H1 (cell line): ENCODE measurements at regions not wholly inside any gene's neighbourhood (a gene's known extent, or its start where the extent isn't known, plus 50 kb on each side); places are given as distances from the start of the nearest gene placed in this dataset.

Experiments
- CTCF ChIA-PET: fragments of 300-600 bp; sonication (Branson Sonifier 250); formaldehyde crosslinking; loops from one replicate; lab custom pipeline; 2021; ENCODE audit not compliant: partially characterized antibody; lab: Charles Lee
- POLR2A ChIA-PET: fragments of 300-600 bp; sonication (Branson Sonifier 250); formaldehyde crosslinking; loops from one replicate; lab custom pipeline; 2021; ENCODE audit warnings: inconsistent platforms; ENCODE audit not compliant: partially characterized antibody; lab: Charles Lee
- DNase-seq, 2 experiments: peaks; one replicate each; pipeline versions ENCODE4 v3.0.0 to v3.0.0-alpha.2; 2010 to 2022; ENCODE audit warnings: low spot score in 2 of 2, low read depth in 1 of 2, mixed read lengths in 1 of 2
- FAIRE-seq: peaks from 2 replicates; lab custom pipeline; 2011; peaks lifted over from hg19 to GRCh38; lab: Jason Lieb, UNC
- H2AFZ ChIP-seq: 2 replicates; pipeline ENCODE4 v1.8.1; 2012; ENCODE audit warnings: low read length, inconsistent platforms
- H2AK5ac ChIP-seq: 2 replicates; pipeline ENCODE4 v1.6.1; 2013; ENCODE audit warnings: low read depth, low read length
- H2BK120ac ChIP-seq: replicated peaks from 2 replicates; pipeline ENCODE3; 2013; ENCODE audit warnings: low read depth, low read length, inconsistent platforms
- H2BK12ac ChIP-seq: 2 replicates; pipeline ENCODE4 v1.6.1; 2013; ENCODE audit warnings: low read depth, low read length
- H2BK15ac ChIP-seq: 2 replicates; pipeline ENCODE4 v1.6.1; 2013; ENCODE audit warnings: low read length
- H2BK20ac ChIP-seq: 2 replicates; pipeline ENCODE4 v1.6.1; 2013; ENCODE audit warnings: low read length
- H2BK5ac ChIP-seq: 2 replicates; pipeline ENCODE4 v1.6.1; 2013; ENCODE audit warnings: low read depth, low read length
- H3K14ac ChIP-seq: 2 replicates; pipeline ENCODE4 v1.6.1; 2013; ENCODE audit warnings: inconsistent platforms; ENCODE audit not compliant: insufficient read length
- H3K18ac ChIP-seq: 2 replicates; pipeline ENCODE4 v1.6.1; 2013; ENCODE audit warnings: low read length; ENCODE audit errors: extremely low read depth
- H3K23ac ChIP-seq: 2 replicates; pipeline ENCODE4 v1.6.1; 2013; ENCODE audit warnings: inconsistent platforms; ENCODE audit not compliant: insufficient read length
- H3K23me2 ChIP-seq: 2 replicates; pipeline ENCODE4 v1.6.1; 2013; ENCODE audit warnings: low read depth, low read length
- H3K27ac ChIP-seq: 2 replicates; pipeline ENCODE4 v1.6.1; 2011; ENCODE audit warnings: low read depth, low read length, inconsistent platforms
- H3K27me3 ChIP-seq, 4 experiments: replicated peaks in 1 of 4; 1 replicate in 1 of 4; 2 replicates in 3 of 4; pipeline versions ENCODE4 v1.6.1 to v1.8.1; 2011 to 2013; ENCODE audit warnings: low read length in 3 of 4, mild to moderate bottlenecking in 3 of 4, inconsistent platforms in 2 of 4, mixed read lengths in 2 of 4, moderate library complexity in 1 of 4; ENCODE audit not compliant: control insufficient read depth in 3 of 4, insufficient read depth in 3 of 4; ENCODE audit errors: extremely low read depth in 1 of 4
- H3K36me3 ChIP-seq, 4 experiments: 2 replicates each; pipeline versions ENCODE4 v1.6.1 to v1.8.1; 2011 to 2013; ENCODE audit warnings: mild to moderate bottlenecking in 4 of 4, low read length in 3 of 4, moderate library complexity in 2 of 4, control low read depth in 1 of 4, inconsistent platforms in 1 of 4; ENCODE audit not compliant: insufficient read depth in 4 of 4, control insufficient read depth in 2 of 4
- H3K4ac ChIP-seq: replicated peaks from 2 replicates; pipeline ENCODE3; 2013; ENCODE audit warnings: low read length, low read depth, mixed read lengths, inconsistent platforms; ENCODE audit not compliant: insufficient read length
- H3K4me1 ChIP-seq, 4 experiments: replicated peaks in 1 of 4; 1 replicate in 1 of 4; 2 replicates in 3 of 4; pipeline versions ENCODE4 v1.6.1 to v1.8.1; 2011 to 2013; ENCODE audit warnings: low read length in 3 of 4, inconsistent platforms in 2 of 4, mixed read lengths in 1 of 4; ENCODE audit not compliant: insufficient read depth in 4 of 4, control insufficient read depth in 3 of 4
- H3K4me2 ChIP-seq, 2 experiments: 2 replicates each; pipeline versions ENCODE4 v1.6.1 to v1.8.1; 2011 to 2013; ENCODE audit warnings: low read depth in 2 of 2, low read length in 2 of 2, control low read depth in 1 of 2, inconsistent platforms in 1 of 2, mild to moderate bottlenecking in 1 of 2; ENCODE audit not compliant: insufficient read depth in 1 of 2
- H3K4me3 ChIP-seq, 4 experiments: fragments of 200-600, 300-600 bp in 1 of 4; sonication (generic), shearing (Covaris generic), sonication (Bioruptor Twin) in 1 of 4; 2 replicates each; pipeline versions ENCODE4 v1.5.1 to v1.8.1; 2011 to 2016; ENCODE audit warnings: low read length in 4 of 4, low read depth in 3 of 4, control low read depth in 2 of 4, inconsistent platforms in 2 of 4, mild to moderate bottlenecking in 2 of 4, mixed read lengths in 1 of 4, moderate library complexity in 1 of 4; ENCODE audit not compliant: insufficient read depth in 2 of 4; ENCODE audit errors: extremely low read depth in 1 of 4
- H3K56ac ChIP-seq: replicated peaks from 2 replicates; pipeline ENCODE3; 2013; ENCODE audit warnings: low read depth, mild to moderate bottlenecking, mixed read lengths, low read length, inconsistent platforms; ENCODE audit not compliant: insufficient read length
- H3K79me1 ChIP-seq: 2 replicates; pipeline ENCODE4 v1.6.1; 2013; ENCODE audit warnings: low read depth, low read length, control low read depth
- H3K79me2 ChIP-seq, 2 experiments: 2 replicates each; pipeline versions ENCODE4 v1.6.1 to v1.8.1; 2012 to 2013; ENCODE audit warnings: low read length in 2 of 2, mild to moderate bottlenecking in 2 of 2, inconsistent platforms in 1 of 2; ENCODE audit not compliant: insufficient read depth in 2 of 2, control insufficient read depth in 1 of 2
- H3K9ac ChIP-seq, 4 experiments: replicated peaks in 1 of 4; 1 replicate in 1 of 4; 2 replicates in 3 of 4; pipeline versions ENCODE4 v1.6.1 to v1.8.1; 2011 to 2013; ENCODE audit warnings: low read depth in 3 of 4, low read length in 3 of 4, control low read depth in 2 of 4, mild to moderate bottlenecking in 2 of 4, moderate library complexity in 2 of 4, inconsistent platforms in 1 of 4; ENCODE audit errors: extremely low read depth in 1 of 4
- H3K9me3 ChIP-seq, 2 experiments: 2 replicates each; pipeline versions ENCODE4 v1.6.1 to v1.8.1; 2012 to 2013; ENCODE audit warnings: mild to moderate bottlenecking in 2 of 2, moderate library complexity in 2 of 2, control low read depth in 1 of 2, inconsistent platforms in 1 of 2, low read depth in 1 of 2, low read length in 1 of 2, mixed read lengths in 1 of 2; ENCODE audit not compliant: insufficient read depth in 2 of 2
- H4K20me1 ChIP-seq, 2 experiments: replicated peaks in 1 of 2; 2 replicates each; pipeline versions ENCODE3 to v1.8.1; 2011 to 2013; ENCODE audit warnings: inconsistent platforms in 2 of 2, low read length in 2 of 2, mild to moderate bottlenecking in 1 of 2; ENCODE audit not compliant: insufficient read depth in 2 of 2, control insufficient read depth in 1 of 2
- H4K5ac ChIP-seq: 2 replicates; pipeline ENCODE4 v1.6.1; 2013; ENCODE audit warnings: low read length, low read depth, mixed read lengths, inconsistent platforms; ENCODE audit not compliant: insufficient read length
- H4K8ac ChIP-seq: 2 replicates; pipeline ENCODE4 v1.8.0; 2013; ENCODE audit warnings: mild to moderate bottlenecking, moderate library complexity, low read length, inconsistent platforms; ENCODE audit not compliant: insufficient read depth; ENCODE audit errors: extremely low read depth
- H4K91ac ChIP-seq: replicated peaks from 2 replicates; pipeline ENCODE3; 2013; ENCODE audit warnings: low read length, mixed read lengths, inconsistent platforms; ENCODE audit not compliant: insufficient read length
- CEBPB ChIP-seq: IDR thresholded peaks from 2 replicates; pipeline ENCODE4 v1.6.1; 2012; ENCODE audit warnings: low read depth, low read length
- CHD1 ChIP-seq: IDR thresholded peaks from 2 replicates; pipeline ENCODE4 v1.6.1; 2012; ENCODE audit warnings: low read depth, low read length, improper control_type of control experiment
- GABPA ChIP-seq: IDR thresholded peaks from 2 replicates; pipeline ENCODE4 v1.6.1; 2011; ENCODE audit warnings: mild to moderate bottlenecking, low read length, moderate library complexity, borderline replicate concordance; ENCODE audit not compliant: insufficient read depth
- WGBS, 2 experiments: shearing (Covaris generic) in 1 of 2; methylation state at CpG; one replicate each; pipeline versions ENCODE4 v1.1.6 to v1.1.7; 2013 to 2015; ENCODE audit warnings: low lambda C conversion rate in 2 of 2, mixed read lengths in 2 of 2, inconsistent platforms in 1 of 2, low coverage in 1 of 2, missing lambda C conversion rate in 1 of 2; ENCODE audit not compliant: insufficient replicate concordance in 2 of 2, insufficient coverage in 1 of 2, insufficient read length in 1 of 2; ENCODE audit errors: extremely low coverage in 1 of 2, missing lambda C conversion rate in 1 of 2; 5-methylcytosine and 5-hydroxymethylcytosine counted together

DNA sequence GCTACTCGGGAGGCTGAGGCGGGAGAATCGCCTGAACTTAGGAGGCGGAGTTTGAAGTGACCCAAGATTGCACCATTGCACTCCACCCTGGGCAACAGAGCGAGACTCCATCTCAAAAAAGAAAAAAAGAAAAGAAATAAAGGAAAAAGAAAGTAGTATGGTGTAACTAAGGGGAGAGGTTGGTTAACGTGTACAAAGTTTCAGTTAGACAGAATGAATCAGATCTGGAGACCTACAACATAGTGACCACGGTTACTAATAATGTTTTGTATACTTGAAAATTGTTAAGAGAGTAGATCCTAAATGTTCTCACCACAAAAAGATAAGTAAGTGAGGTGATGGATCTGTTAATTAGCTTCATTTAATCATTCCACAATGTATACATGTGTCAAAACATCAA lies 1208.8 kb downstream of the VRK1 start:
- H2AFZ ChIP-seq: no peak overlapping the region
- no peak overlapping the region for H4K8ac ChIP-seq
- H3K27me3 ChIP-seq: no peaks in the 10 kb centered on the region
- H3K9ac ChIP-seq: no peak overlapping the region
- DNase-seq: no peak
- POLR2A ChIA-PET: no interaction called here
- H3K14ac ChIP-seq: no peak overlapping the region
- H3K79me1 ChIP-seq: no peaks in the 10 kb centered on the region
- no peak overlapping the region for H2BK5ac ChIP-seq
- no peak overlapping the region for H2BK12ac ChIP-seq
- no peaks in the 10 kb centered on the region for H3K9me3 ChIP-seq
- no peak overlapping the region for H2BK20ac ChIP-seq
- H3K56ac ChIP-seq: no peak overlapping the region
- no peak overlapping the region for H4K5ac ChIP-seq
- WGBS, 2 experiments: 92% methylated on average over 7 of the region's 7 CpGs; no CpG with 5 or more reads in 1 of the 2 experiments
- H3K4ac ChIP-seq: no peak overlapping the region
- H3K23ac ChIP-seq: no peak overlapping the region
- no peak overlapping the region for H3K4me3 ChIP-seq
- no peaks in the 10 kb centered on the region for H3K23me2 ChIP-seq
- H3K4me2 ChIP-seq: no peak overlapping the region
- TF ChIP-seq CEBPB (no peak), GABPA (no peak), CHD1 (no peak)
- TF ChIP-seq, all 59 proteins: peak for 0
- Histone ChIP-seq H2BK120ac (no peak overlapping the region), H3K27ac (no peak overlapping the region), H3K4me1 (no peaks in the 10 kb centered on the region), H3K18ac (no peak overlapping the region), H4K91ac (no peak overlapping the region), H3K79me2 (no peaks in the 10 kb centered on the region), H4K20me1 (no peaks in the 10 kb centered on the region), H3K36me3 (no peaks in the 10 kb centered on the region), H2AK5ac (no peak overlapping the region), H2BK15ac (no peak overlapping the region)
- CTCF ChIA-PET: interaction anchor here (0.7 to 1.2 kb wide), 3 partner anchors 8 to 32 kb away, joined by 3 to 4 read pairs (median 3); no protein-coding TSS in a partner anchor
- no peak for FAIRE-seq
